H1 (cell line): ENCODE measurements at regions not wholly inside any gene's neighbourhood (a gene's known extent, or its start where the extent isn't known, plus 50 kb on each side); places are given as distances from the start of the nearest gene placed in this dataset.

Experiments used
- RAD21 ChIP-seq, 2 experiments: IDR thresholded peaks in 1 of 2; conservative IDR thresholded peaks in 1 of 2; 2 replicates each; pipeline ENCODE4 v1.6.1; 2011; ENCODE audit warnings: low read depth in 2 of 2, low read length in 2 of 2, improper control_type of control experiment in 1 of 2, inconsistent platforms in 1 of 2, mild to moderate bottlenecking in 1 of 2, moderate library complexity in 1 of 2

DNA sequence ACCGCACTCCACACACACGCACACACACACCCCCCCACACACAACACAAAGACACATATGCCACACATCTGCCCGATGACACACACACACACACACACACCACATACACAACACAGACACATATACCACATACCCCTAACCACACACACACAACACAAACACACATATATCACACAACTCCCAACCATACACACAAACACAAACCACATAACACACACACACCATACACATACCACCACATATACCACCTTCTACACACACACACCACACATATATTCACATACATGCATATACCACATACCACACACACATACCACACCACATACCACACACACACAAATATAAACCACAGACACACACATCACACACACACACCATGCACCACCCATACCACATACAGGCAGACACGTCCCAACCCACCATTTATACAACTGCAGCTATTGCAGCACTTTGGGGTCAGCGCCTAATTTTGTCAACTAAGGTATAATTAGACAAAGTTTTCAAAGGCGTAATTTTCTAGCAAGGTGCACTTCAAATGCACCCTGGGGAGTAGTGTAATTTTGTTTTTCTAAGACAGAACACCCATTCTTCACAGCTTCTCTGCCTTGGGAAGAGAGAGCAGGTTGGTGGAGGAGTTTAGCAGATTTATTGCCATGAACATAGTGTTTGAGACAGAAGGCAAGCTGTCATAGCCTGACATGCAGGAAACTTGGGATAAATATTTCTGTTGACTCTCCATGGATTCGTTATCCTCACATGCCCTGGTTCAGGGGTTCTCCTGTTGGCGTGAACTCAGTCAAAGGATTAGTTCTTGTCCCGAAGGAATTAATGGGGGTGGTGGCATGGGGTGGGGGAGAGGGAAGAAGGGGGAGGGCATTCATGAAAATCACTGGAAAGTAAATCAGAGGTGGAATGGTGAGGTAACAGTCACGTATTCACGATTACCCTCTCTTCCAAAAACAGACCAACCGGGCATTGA is 416.1 kb downstream of the LPIN1 start (continued):
- TF ChIP-seq RAD21 (IDR thresholded peaks at IDR 0.05 in 1 of 2, conservative IDR thresholded peaks at IDR 0.05 in 1 of 2; ENCODE audit: low read depth in 2 of 2, low read length in 2 of 2): no peak
- TF ChIP-seq, all 59 proteins: peak for 0
